Activated T-helper 17 cell treated with anti-CD3 and anti-CD28 coated beads, Interleukin-2, amount 50 U/mL, for 72 hours (primary cell): ENCODE measurements at regions not wholly inside any gene's neighbourhood (a gene's known extent, or its start where the extent isn't known, plus 50 kb on each side); places are given as distances from the start of the nearest gene placed in this dataset.

Experiments used
- ATAC-seq: fragments of 150-1000 bp; cut with Tn5 transposase; replicated peaks from 2 replicates; pipeline ENCODE4 v1.10.0; 2021; ENCODE audit warnings: mild to moderate bottlenecking, moderate library complexity
- H3K27ac Mint-ChIP-seq: one replicate; pipeline ENCODE4 v1.8.0; 2022; ENCODE audit warnings: mixed read lengths
- H3K27me3 Mint-ChIP-seq: one replicate; pipeline ENCODE4 v1.8.0; 2022; ENCODE audit warnings: mixed read lengths
- H3K36me3 Mint-ChIP-seq: one replicate; pipeline ENCODE4 v1.8.0; 2022; ENCODE audit warnings: low read depth, mild to moderate bottlenecking, mixed read lengths
- H3K4me1 Mint-ChIP-seq: one replicate; pipeline ENCODE4 v1.8.0; 2022; ENCODE audit warnings: mixed read lengths
- H3K4me3 Mint-ChIP-seq: one replicate; pipeline ENCODE4 v1.8.0; 2022; ENCODE audit warnings: mild to moderate bottlenecking, mixed read lengths
- H3K9me3 Mint-ChIP-seq: one replicate; pipeline ENCODE4 v1.8.0; 2022; ENCODE audit warnings: mixed read lengths

- H3K36me3 Mint-ChIP-seq: no peaks in the 10 kb centered on the region
- H3K4me3 Mint-ChIP-seq: no peak overlapping the region
- H3K4me1 Mint-ChIP-seq: no peaks in the 10 kb centered on the region
Observed at GRCh38 chr13:74945637-74946036, 536.3 kb downstream of the TBC1D4 start.

GRCh38 chr13:74931698-74932433 lies 550.1 kb downstream of the TBC1D4 start:
- no peak overlapping the region for H3K4me3 Mint-ChIP-seq
- H3K36me3 Mint-ChIP-seq: no peaks in the 10 kb centered on the region
- ATAC-seq: no peak
- H3K27me3 Mint-ChIP-seq: peaks cover 6% of the 10 kb centered on the region
- no peaks in the 10 kb centered on the region for H3K9me3 Mint-ChIP-seq
- no peaks in the 10 kb centered on the region for H3K4me1 Mint-ChIP-seq
- H3K27ac Mint-ChIP-seq: no peak overlapping the region

More at GRCh38 chr13:74945637-74946036, 536.3 kb downstream of the TBC1D4 start:
- ATAC-seq: no peak
- Mint-ChIP-seq H3K27ac (no peak overlapping the region), H3K27me3 (peaks cover 9% of the 10 kb centered on the region), H3K9me3 (peaks cover 31% of the 10 kb centered on the region)

- Mint-ChIP-seq H3K9me3 (no peaks in the 10 kb centered on the region), H3K27me3 (peaks cover 6% of the 10 kb centered on the region), H3K36me3 (no peaks in the 10 kb centered on the region), H3K27ac (no peak overlapping the region), H3K4me1 (no peaks in the 10 kb centered on the region), H3K4me3 (no peak overlapping the region)
- ATAC-seq: no peak
Observed at GRCh38 chr13:74930402-74931165, 551.4 kb downstream of the TBC1D4 start.

GRCh38 chr13:74929436-74929835 lies 552.5 kb downstream of the TBC1D4 start:
- no peak overlapping the region for H3K27ac Mint-ChIP-seq
- H3K36me3 Mint-ChIP-seq: no peaks in the 10 kb centered on the region
- no peaks in the 10 kb centered on the region for H3K9me3 Mint-ChIP-seq
- no peak for ATAC-seq
- no peak overlapping the region for H3K4me3 Mint-ChIP-seq
- H3K4me1 Mint-ChIP-seq: no peaks in the 10 kb centered on the region
- peaks cover 6% of the 10 kb centered on the region for H3K27me3 Mint-ChIP-seq

GRCh38 chr13:74927823-74928222 lies 554.1 kb downstream of the TBC1D4 start:
- Mint-ChIP-seq H3K4me1 (no peaks in the 10 kb centered on the region), H3K36me3 (no peaks in the 10 kb centered on the region), H3K9me3 (peaks cover 3% of the 10 kb centered on the region), H3K27me3 (peaks cover 10% of the 10 kb centered on the region), H3K4me3 (no peak overlapping the region), H3K27ac (no peak overlapping the region)
- no peak for ATAC-seq

GRCh38 chr13:74922963-74923362 lies 559.0 kb downstream of the TBC1D4 start:
- Mint-ChIP-seq H3K4me1 (no peaks in the 10 kb centered on the region), H3K27me3 (peaks cover 4% of the 10 kb centered on the region), H3K9me3 (peaks cover 3% of the 10 kb centered on the region), H3K27ac (no peak overlapping the region), H3K4me3 (no peak overlapping the region), H3K36me3 (no peaks in the 10 kb centered on the region)
- ATAC-seq: no peak

GRCh38 chr13:74921326-74921725 lies 560.6 kb downstream of the TBC1D4 start:
- Mint-ChIP-seq H3K36me3 (no peaks in the 10 kb centered on the region), H3K4me3 (no peak overlapping the region), H3K4me1 (no peaks in the 10 kb centered on the region), H3K27me3 (peaks cover 4% of the 10 kb centered on the region), H3K9me3 (peaks cover 3% of the 10 kb centered on the region), H3K27ac (no peak overlapping the region)
- no peak for ATAC-seq

- no peaks in the 10 kb centered on the region for H3K36me3 Mint-ChIP-seq
- peaks cover 3% of the 10 kb centered on the region for H3K9me3 Mint-ChIP-seq
- no peak overlapping the region for H3K27ac Mint-ChIP-seq
- no peak overlapping the region for H3K4me3 Mint-ChIP-seq
- peaks cover 4% of the 10 kb centered on the region for H3K27me3 Mint-ChIP-seq
- no peak for ATAC-seq
- no peaks in the 10 kb centered on the region for H3K4me1 Mint-ChIP-seq
Observed at GRCh38 chr13:74920920-74921319, 561.0 kb downstream of the TBC1D4 start.

GRCh38 chr13:74920361-74920760 lies 561.6 kb downstream of the TBC1D4 start:
- no peak for ATAC-seq
- Mint-ChIP-seq H3K9me3 (peaks cover 3% of the 10 kb centered on the region), H3K27me3 (peaks cover 4% of the 10 kb centered on the region), H3K27ac (no peak overlapping the region), H3K36me3 (no peaks in the 10 kb centered on the region), H3K4me3 (no peak overlapping the region), H3K4me1 (no peaks in the 10 kb centered on the region)

- no peaks in the 10 kb centered on the region for H3K36me3 Mint-ChIP-seq
- H3K4me3 Mint-ChIP-seq: no peak overlapping the region
- no peak overlapping the region for H3K27ac Mint-ChIP-seq
- ATAC-seq: no peak
- peaks cover 3% of the 10 kb centered on the region for H3K9me3 Mint-ChIP-seq
- H3K27me3 Mint-ChIP-seq: peaks cover 4% of the 10 kb centered on the region
- H3K4me1 Mint-ChIP-seq: no peaks in the 10 kb centered on the region
Observed at GRCh38 chr13:74919914-74920313, 562.1 kb downstream of the TBC1D4 start.

GRCh38 chr13:74912898-74913297 lies 569.1 kb downstream of the TBC1D4 start:
- Mint-ChIP-seq H3K4me3 (no peak overlapping the region), H3K4me1 (no peaks in the 10 kb centered on the region), H3K27ac (no peak overlapping the region), H3K27me3 (no peaks in the 10 kb centered on the region), H3K36me3 (no peaks in the 10 kb centered on the region), H3K9me3 (no peaks in the 10 kb centered on the region)
- no peak for ATAC-seq

GRCh38 chr13:74910415-74910814 lies 571.6 kb downstream of the TBC1D4 start:
- Mint-ChIP-seq H3K4me3 (no peak overlapping the region), H3K9me3 (no peaks in the 10 kb centered on the region), H3K27ac (no peak overlapping the region), H3K36me3 (no peaks in the 10 kb centered on the region), H3K27me3 (no peaks in the 10 kb centered on the region), H3K4me1 (no peaks in the 10 kb centered on the region)
- ATAC-seq: no peak

- Mint-ChIP-seq H3K36me3 (no peaks in the 10 kb centered on the region), H3K27me3 (no peaks in the 10 kb centered on the region), H3K9me3 (no peaks in the 10 kb centered on the region), H3K4me3 (no peak overlapping the region), H3K27ac (no peak overlapping the region), H3K4me1 (no peaks in the 10 kb centered on the region)
- no peak for ATAC-seq
Observed at GRCh38 chr13:74907788-74908187, 574.2 kb downstream of the TBC1D4 start.

GRCh38 chr13:74904556-74904955 lies 577.4 kb downstream of the TBC1D4 start:
- no peaks in the 10 kb centered on the region for H3K27me3 Mint-ChIP-seq

More at GRCh38 chr13:74904556-74904955, 577.4 kb downstream of the TBC1D4 start:
- Mint-ChIP-seq H3K4me1 (no peaks in the 10 kb centered on the region), H3K4me3 (no peak overlapping the region), H3K27ac (no peak overlapping the region), H3K36me3 (no peaks in the 10 kb centered on the region), H3K9me3 (no peaks in the 10 kb centered on the region)
- ATAC-seq: no peak
